ENCODE measurements at regions not wholly inside any gene's neighbourhood (a gene's known extent, or its start where the extent isn't known, plus 50 kb on each side); places are given as distances from the start of the nearest gene placed in this dataset.
A peak's percentile ranks its signal among the peaks of the same experiment; 100 is the strongest.

DNA sequence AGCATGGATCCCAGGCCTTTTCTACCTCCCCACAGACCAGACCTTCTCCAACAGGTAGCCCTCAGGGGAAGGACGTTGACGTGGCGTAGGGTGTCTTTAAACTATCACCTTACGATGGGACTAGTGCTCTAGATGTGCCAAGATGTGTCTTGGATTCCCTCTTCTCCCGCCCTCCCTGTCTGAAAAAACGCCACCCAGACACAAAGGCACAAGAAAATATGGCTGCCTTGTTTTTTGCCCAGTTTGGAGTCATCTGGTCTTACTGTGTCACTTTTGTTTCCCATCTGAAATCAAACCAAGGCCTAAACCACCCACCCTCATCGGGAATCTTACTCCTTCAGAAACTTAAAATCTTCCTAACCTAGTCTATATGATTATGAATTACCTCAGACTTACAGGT lies 235.4 kb downstream of the OR13H1 start:
- no peak for DNase-seq
- no peaks in the 10 kb centered on the region; the same call in 1 of the 2 replicates for H3K36me3 ChIP-seq
- no peak overlapping the region for H3K27ac ChIP-seq
- no peak overlapping the region for H3K4me3 ChIP-seq
- no peaks in the 10 kb centered on the region for H3K4me1 ChIP-seq
- no peaks in the 10 kb centered on the region for H3K9me3 ChIP-seq (replicated peaks)
- no peaks in the 10 kb centered on the region for H3K27me3 ChIP-seq

- no peaks in the 10 kb centered on the region for H3K27me3 ChIP-seq
- H3K36me3 ChIP-seq = no peaks in the 10 kb centered on the region; the same call in 1 of the 2 replicates
Measured at GRCh38 chrX:131779741-131780140, 235.9 kb downstream of the OR13H1 start.

DNA sequence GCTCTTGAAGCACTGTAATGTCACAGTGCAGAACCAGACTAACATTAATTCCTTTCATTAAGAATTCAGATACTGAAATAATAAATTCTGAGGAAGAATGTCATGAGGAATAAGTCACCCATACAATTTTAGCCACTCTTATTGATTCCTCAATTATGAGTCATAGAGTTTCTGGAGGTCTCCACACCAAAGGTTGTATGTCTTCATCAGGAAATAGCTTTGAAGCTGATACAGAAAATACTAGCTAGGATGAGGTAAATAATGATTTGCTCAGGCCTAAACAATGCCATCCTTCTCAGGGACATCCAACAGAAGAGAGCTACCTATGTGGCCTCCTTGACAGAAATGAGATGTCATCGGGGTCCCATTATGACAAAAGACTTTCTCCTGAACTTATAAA lies 238.8 kb downstream of the OR13H1 start:
- H3K4me1 ChIP-seq = no peaks in the 10 kb centered on the region
- H3K36me3 ChIP-seq = no peaks in the 10 kb centered on the region; the same call in 1 of the 2 replicates
- no peak overlapping the region for H3K4me3 ChIP-seq
- H3K27me3 ChIP-seq = no peaks in the 10 kb centered on the region
- H3K9me3 ChIP-seq (replicated peaks) = no peaks in the 10 kb centered on the region
- no peak overlapping the region for H3K27ac ChIP-seq
- DNase-seq = no peak

More at GRCh38 chrX:131779741-131780140, 235.9 kb downstream of the OR13H1 start:
- H3K27ac ChIP-seq = no peak overlapping the region
- no peaks in the 10 kb centered on the region for H3K9me3 ChIP-seq (replicated peaks)
- no peaks in the 10 kb centered on the region for H3K4me1 ChIP-seq
- H3K4me3 ChIP-seq = no peak overlapping the region
- no peak for DNase-seq

DNA sequence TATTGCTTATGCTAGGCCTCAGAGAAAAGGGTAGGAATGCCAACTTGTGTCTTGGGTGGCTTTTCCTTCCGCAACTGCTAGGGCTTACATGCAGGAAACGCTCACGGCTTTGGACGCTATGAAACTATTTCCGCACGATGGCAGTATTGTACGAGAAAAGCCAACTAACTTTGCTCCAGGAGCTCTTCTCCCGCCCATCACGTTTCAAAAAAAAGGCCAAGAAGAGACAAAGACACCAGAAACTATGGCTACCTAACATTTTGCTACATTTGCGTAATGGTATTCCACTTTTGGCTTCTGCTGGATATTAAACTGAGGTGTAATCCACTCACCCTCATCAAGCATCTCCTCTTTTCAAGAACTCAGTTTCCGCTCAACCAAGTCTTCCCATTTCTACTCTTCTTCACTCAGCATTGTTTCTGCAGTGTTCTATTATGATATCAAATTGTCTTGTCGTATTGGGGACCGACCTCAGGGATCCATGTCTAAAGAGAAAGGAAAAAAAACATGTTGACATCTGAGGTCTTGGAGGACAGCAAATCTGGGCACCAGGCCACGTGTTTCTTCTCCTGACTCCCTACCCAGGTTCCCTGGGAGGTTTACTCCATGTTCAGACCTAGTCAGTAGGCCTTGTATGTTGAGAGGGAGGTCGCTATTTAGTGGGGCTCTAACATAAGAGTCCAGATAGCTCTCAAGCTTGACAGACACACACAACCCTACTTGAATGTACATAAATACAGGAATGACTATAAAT lies 239.4 kb upstream of the STK26 start:
- H3K4me3 ChIP-seq = no peak overlapping the region
- DNase-seq = no peak
- H3K9me3 ChIP-seq (replicated peaks) = no peaks in the 10 kb centered on the region
- no peaks in the 10 kb centered on the region; the same call in 1 of the 2 replicates for H3K36me3 ChIP-seq
- no peaks in the 10 kb centered on the region for H3K4me1 ChIP-seq
- no peak overlapping the region for H3K27ac ChIP-seq
- H3K27me3 ChIP-seq = no peaks in the 10 kb centered on the region

DNA sequence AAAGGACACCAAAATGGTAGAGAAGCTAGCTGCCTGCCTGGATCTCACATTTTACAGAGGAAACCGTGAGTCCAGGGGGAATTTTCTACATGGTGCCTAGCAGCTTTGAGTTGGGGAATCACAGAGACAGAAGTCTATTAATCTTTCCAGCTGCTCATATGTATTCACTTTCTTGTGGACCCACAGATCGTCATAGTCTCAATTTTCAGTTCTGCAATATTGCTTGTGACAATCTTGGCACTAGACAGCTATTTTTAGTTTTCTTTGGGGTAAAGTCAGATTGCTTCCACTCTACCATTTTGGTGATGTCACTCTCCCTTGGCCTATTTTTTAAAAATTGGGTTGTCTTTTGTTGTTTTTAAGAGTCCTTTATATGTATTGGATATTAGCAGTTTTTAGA lies 233.4 kb upstream of the STK26 start:
- Histone ChIP-seq H3K4me3 (no peak overlapping the region), H3K27me3 (no peaks in the 10 kb centered on the region), H3K9me3 (replicated peaks) (no peaks in the 10 kb centered on the region), H3K36me3 (peaks cover 6% of the 10 kb centered on the region; the same call in 1 of the 2 replicates), H3K4me1 (no peaks in the 10 kb centered on the region), H3K27ac (no peak overlapping the region)
- DNase-seq = no peak

DNA sequence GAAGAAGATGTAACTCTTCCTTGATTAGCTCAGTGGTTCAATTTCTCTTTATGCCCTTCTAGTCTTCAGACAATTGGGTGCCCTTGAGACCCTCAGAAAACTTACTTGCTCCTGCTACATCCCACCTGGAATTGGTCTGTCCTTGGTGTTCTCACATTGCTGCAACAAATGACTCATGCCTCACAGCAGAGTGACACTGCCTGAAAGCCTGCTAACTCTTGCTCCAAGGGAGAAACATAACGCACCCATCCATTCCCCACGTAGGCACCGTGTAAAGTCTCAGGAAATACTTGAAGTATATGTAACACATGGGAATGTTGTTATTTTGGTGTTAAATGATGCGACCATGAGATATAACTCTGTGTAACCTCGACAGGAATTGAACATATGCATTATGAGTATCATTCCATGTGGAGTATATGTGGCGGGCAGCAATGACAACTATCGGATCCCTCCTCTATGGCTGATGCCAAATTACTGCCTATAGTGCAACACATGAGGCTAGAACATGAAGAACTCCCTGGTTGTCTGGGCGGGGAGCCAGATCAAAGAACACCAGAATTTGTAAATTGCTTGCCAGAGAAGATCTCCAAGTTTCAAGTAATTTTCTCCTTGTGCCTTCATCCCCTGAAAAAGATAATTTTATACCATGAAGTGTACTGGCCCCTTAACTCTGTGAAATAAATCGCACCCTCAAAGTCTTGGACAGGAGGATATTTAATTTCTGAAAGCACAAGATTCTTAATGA lies 231.3 kb upstream of the STK26 start:
- no peaks in the 10 kb centered on the region for H3K27me3 ChIP-seq
- peaks cover 6% of the 10 kb centered on the region; the same call in 1 of the 2 replicates for H3K36me3 ChIP-seq
- H3K4me1 ChIP-seq = no peaks in the 10 kb centered on the region
- H3K9me3 ChIP-seq (replicated peaks) = no peaks in the 10 kb centered on the region
- no peak overlapping the region for H3K4me3 ChIP-seq
- no peak for DNase-seq
- H3K27ac ChIP-seq = no peak overlapping the region

DNA sequence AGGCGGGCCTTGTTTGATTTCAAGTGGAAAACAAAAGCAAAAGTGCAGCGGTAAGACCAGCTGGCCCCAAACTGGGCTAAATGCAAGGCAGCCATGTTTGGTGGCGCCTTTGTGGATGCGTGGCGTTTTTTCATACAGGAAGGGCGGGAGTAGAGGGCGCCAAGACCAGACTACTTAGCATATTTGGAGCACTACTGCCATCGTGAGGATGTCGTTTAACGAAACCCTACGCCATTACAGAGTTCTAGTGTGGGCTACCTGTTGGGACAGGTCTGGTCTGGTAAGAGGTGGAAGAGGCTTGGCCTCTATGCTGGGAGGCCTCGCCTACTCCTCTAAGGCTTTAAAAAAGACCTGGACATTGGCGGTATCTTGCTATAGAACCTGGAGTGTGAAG lies 230.7 kb upstream of the STK26 start:
- Histone ChIP-seq H3K4me1 (no peaks in the 10 kb centered on the region), H3K27me3 (no peaks in the 10 kb centered on the region), H3K36me3 (peaks cover 6% of the 10 kb centered on the region; the same call in 1 of the 2 replicates), H3K4me3 (no peak overlapping the region), H3K27ac (no peak overlapping the region), H3K9me3 (replicated peaks) (no peaks in the 10 kb centered on the region)
- no peak for DNase-seq

- H3K4me3 ChIP-seq = no peak overlapping the region
- DNase-seq = no peak
- peaks cover 6% of the 10 kb centered on the region; the same call in 1 of the 2 replicates for H3K36me3 ChIP-seq
- H3K9me3 ChIP-seq (replicated peaks) = no peaks in the 10 kb centered on the region
- no peak overlapping the region for H3K27ac ChIP-seq
- no peaks in the 10 kb centered on the region for H3K4me1 ChIP-seq
- no peaks in the 10 kb centered on the region for H3K27me3 ChIP-seq
Measured at GRCh38 chrX:131792789-131793462, 230.2 kb upstream of the STK26 start.

- DNase-seq = no peak
- Histone ChIP-seq H3K9me3 (replicated peaks) (no peaks in the 10 kb centered on the region), H3K4me1 (no peaks in the 10 kb centered on the region), H3K4me3 (no peak overlapping the region), H3K36me3 (peaks cover 6% of the 10 kb centered on the region; the same call in 1 of the 2 replicates), H3K27ac (no peak overlapping the region), H3K27me3 (no peaks in the 10 kb centered on the region)
Measured at GRCh38 chrX:131795442-131796229, 227.5 kb upstream of the STK26 start.

GRCh38 chrX:131801066-131801465 lies 222.0 kb upstream of the STK26 start:
- Histone ChIP-seq H3K27me3 (no peaks in the 10 kb centered on the region), H3K4me3 (no peak overlapping the region), H3K9me3 (replicated peaks) (no peaks in the 10 kb centered on the region), H3K4me1 (no peaks in the 10 kb centered on the region), H3K36me3 (no peaks in the 10 kb centered on the region), H3K27ac (no peak overlapping the region)
- no peak for DNase-seq

- H3K27me3 ChIP-seq = no peaks in the 10 kb centered on the region
- H3K4me3 ChIP-seq = no peak overlapping the region
- no peak overlapping the region for H3K27ac ChIP-seq
- no peak for DNase-seq
- H3K4me1 ChIP-seq = no peaks in the 10 kb centered on the region
- H3K9me3 ChIP-seq (replicated peaks) = no peaks in the 10 kb centered on the region
- H3K36me3 ChIP-seq = no peaks in the 10 kb centered on the region
Measured at GRCh38 chrX:131801911-131802310, 221.2 kb upstream of the STK26 start.

DNA sequence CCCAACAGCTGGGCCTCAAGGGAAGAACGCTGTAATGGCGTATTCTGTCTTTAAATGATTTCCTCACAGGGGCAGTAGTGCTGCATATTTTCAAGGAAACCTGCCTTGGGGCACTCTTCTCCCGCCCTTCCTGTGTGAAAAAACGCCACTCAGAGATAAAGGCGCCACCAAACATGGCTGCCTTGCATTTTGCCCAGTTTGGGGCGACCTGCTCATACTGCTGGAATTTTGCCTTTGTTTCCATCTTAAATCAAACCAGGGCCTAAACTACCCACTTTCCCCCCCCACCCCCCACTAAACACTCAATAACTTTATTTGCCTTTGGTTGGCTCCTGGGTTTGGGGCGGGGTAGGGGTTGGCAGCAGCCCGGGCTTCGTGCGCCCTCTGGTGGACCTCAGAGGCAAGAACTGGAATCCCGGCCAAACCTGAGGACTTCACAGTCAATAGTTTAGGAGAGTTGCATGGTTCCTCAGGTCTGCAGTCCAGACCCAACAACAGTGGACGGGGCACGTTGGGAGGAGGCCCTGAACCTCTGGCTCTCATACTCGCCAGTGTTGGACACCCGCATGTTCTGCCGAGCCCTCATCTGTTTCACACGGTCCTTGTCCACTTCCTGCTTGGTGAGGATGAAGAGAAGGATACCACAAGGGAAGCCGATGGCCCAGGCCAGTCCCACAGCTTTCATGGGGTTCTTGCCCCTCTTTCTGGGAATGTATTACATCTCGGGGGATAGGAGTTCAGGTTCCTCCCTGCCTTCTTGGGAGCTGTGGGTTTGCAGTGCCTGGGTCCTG lies 220.1 kb upstream of the STK26 start:
- Histone ChIP-seq H3K4me3 (no peak overlapping the region), H3K27me3 (no peaks in the 10 kb centered on the region), H3K9me3 (replicated peaks) (no peaks in the 10 kb centered on the region), H3K4me1 (no peaks in the 10 kb centered on the region), H3K27ac (no peak overlapping the region), H3K36me3 (no peaks in the 10 kb centered on the region)
- DNase-seq = peak in 1 of 2 experiments; percentile 4

DNA sequence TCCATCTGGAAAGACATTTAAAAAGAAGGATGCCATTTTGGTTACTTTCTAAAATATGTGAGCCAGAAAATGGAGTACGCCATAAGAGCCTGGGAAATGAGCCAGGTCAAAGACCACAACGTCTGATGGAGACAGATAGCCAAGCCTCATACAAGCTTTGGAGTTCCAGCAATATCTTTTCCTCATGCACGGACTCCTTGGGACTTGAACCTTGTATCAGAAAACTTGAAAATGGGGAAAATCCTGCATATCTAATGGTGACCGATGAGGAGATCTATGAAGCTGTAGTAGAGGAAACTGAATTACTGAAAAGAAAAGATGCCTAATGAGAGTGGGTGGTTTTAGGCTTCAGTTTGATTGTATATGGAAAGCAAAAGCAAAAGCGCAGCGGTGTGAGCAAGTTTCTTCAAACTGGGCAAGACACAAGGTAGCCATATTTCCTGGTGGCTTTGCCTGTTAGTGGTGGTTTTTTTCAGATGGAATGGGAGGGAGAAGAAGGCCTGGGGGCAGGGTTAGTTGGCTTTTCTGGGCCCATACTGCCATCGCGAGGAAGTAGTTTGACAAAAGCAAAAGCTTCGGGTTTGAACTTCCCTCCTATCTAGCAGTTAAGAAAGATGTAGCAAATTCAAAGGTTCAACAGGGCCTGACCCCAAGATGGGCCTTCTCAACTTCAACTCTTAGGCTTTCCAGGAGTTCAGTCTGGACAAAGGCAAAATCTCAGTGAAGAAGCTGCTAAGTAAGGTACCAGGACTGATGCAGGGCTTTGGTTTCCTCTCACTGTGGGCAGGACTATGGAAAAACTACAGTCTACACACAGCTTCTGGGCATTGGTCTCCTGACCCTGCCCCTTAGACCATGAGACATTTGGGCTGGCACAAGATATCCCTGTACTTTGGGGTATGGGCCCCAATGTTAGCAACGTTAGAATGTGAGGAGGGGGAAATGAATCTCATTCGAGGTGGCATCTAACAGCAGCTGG lies 210.0 kb upstream of the STK26 start:
- H3K27me3 ChIP-seq = no peaks in the 10 kb centered on the region
- no peaks in the 10 kb centered on the region for H3K36me3 ChIP-seq
- no peak overlapping the region for H3K27ac ChIP-seq
- no peak overlapping the region for H3K4me3 ChIP-seq
- no peaks in the 10 kb centered on the region for H3K9me3 ChIP-seq (replicated peaks)
- H3K4me1 ChIP-seq = no peaks in the 10 kb centered on the region
- DNase-seq = no peak

All from SJCRH30 (cell line).